GM20000 (cell line): ENCODE measurements at regions not wholly inside any gene's neighbourhood (a gene's known extent, or its start where the extent isn't known, plus 50 kb on each side); places are given as distances from the start of the nearest gene placed in this dataset.

Experiments used
- DNase-seq: peaks from one replicate; pipeline ENCODE4 v3.0.0; 2012; ENCODE audit warnings: low spot score
- CTCF ChIP-seq: IDR thresholded peaks from 2 replicates; pipeline ENCODE4 v1.5.1; 2012; ENCODE audit warnings: mild to moderate bottlenecking, control low read depth; ENCODE audit errors: extremely low read depth, missing control alignments

GRCh38 chr11:80194625-80195024 is 753.8 kb upstream of the TENM4 start:
- DNase-seq = no peak
- no peak for TF ChIP-seq CTCF

- no peak for TF ChIP-seq CTCF
- DNase-seq = no peak
Measured at GRCh38 chr11:80194016-80194415, 753.2 kb upstream of the TENM4 start.

- no peak for DNase-seq
- TF ChIP-seq CTCF = no peak
Measured at GRCh38 chr11:80188076-80188627, 747.3 kb upstream of the TENM4 start.

- no peak for DNase-seq
- TF ChIP-seq CTCF = no peak
Measured at GRCh38 chr11:80186692-80187091, 745.9 kb upstream of the TENM4 start.

- no peak for TF ChIP-seq CTCF
- no peak for DNase-seq
Measured at GRCh38 chr11:80182901-80183300, 742.1 kb upstream of the TENM4 start.

GRCh38 chr11:80173371-80174136 is 732.7 kb upstream of the TENM4 start:
- TF ChIP-seq CTCF = no peak
- DNase-seq = no peak

GRCh38 chr11:80168796-80169195 is 728.0 kb upstream of the TENM4 start:
- no peak for DNase-seq
- no peak for TF ChIP-seq CTCF
